IMR-90 (cell line): ENCODE measurements at regions not wholly inside any gene's neighbourhood (a gene's known extent, or its start where the extent isn't known, plus 50 kb on each side); places are given as distances from the start of the nearest gene placed in this dataset.

Experiments used
- ATAC-seq: fragments of 200-7000 bp; cut with Tn5 transposase; 2 replicates; pipeline ENCODE4 v1.9.1; 2020; ENCODE audit warnings: low read depth, mild to moderate bottlenecking, moderate library complexity
- BruUV-seq: library from RNA; stranded (reverse); fragments of 400-500 nt; replicated peaks from 2 replicates; lab custom pipeline; 2021; lab: Mats Ljungman, UMichigan
- CTCF ChIA-PET: fragments of 300-600 bp; formaldehyde crosslinking; extraction: SDS; loops from one replicate; lab custom pipeline; 2021; ENCODE audit warnings: antibody characterized with exemption; lab: Yijun Ruan, JAX
- POLR2A ChIA-PET: fragments of 300-600 bp; sonication (Branson Sonifier 250); formaldehyde crosslinking; loops from one replicate; lab custom pipeline; 2022; ENCODE audit warnings: antibody characterized with exemption; ENCODE audit not compliant: unreplicated experiment; lab: Charles Lee
- DNase-seq: peaks from one replicate; pipeline ENCODE4 v3.0.0; 2013
- H2AFZ ChIP-seq: replicated peaks from 2 replicates; pipeline ENCODE3; 2013; ENCODE audit warnings: low read length, mild to moderate bottlenecking; ENCODE audit not compliant: poor library complexity
- H2AK5ac ChIP-seq: 2 replicates; pipeline ENCODE4 v1.6.1; 2013; ENCODE audit warnings: low read depth, low read length, inconsistent platforms
- H2AK9ac ChIP-seq: replicated peaks from 2 replicates; pipeline ENCODE3; 2013; ENCODE audit warnings: mild to moderate bottlenecking, low read depth, low read length, moderate library complexity; ENCODE audit not compliant: poor library complexity
- H2BK120ac ChIP-seq: 2 replicates; pipeline ENCODE4 v1.6.1; 2013; ENCODE audit warnings: low read depth, low read length, inconsistent platforms
- H2BK15ac ChIP-seq: 3 replicates; pipeline ENCODE4 v1.6.1; 2013; ENCODE audit warnings: low read depth, low read length, inconsistent platforms
- H2BK20ac ChIP-seq: 2 replicates; pipeline ENCODE4 v1.6.1; 2013; ENCODE audit warnings: low read depth, mild to moderate bottlenecking, inconsistent platforms, low read length, moderate library complexity
- H2BK5ac ChIP-seq: 2 replicates; pipeline ENCODE4 v1.6.1; 2013; ENCODE audit warnings: mild to moderate bottlenecking, low read depth, low read length, inconsistent platforms; ENCODE audit not compliant: poor library complexity, severe bottlenecking
- H3K14ac ChIP-seq: replicated peaks from 2 replicates; pipeline ENCODE4 v1.6.1; 2013; ENCODE audit warnings: low read depth, low read length, inconsistent platforms
- H3K18ac ChIP-seq: 2 replicates; pipeline ENCODE4 v1.6.1; 2013; ENCODE audit warnings: low read depth, low read length, control low read depth
- H3K23ac ChIP-seq: 2 replicates; pipeline ENCODE4 v1.6.1; 2013; ENCODE audit warnings: low read depth, low read length, inconsistent platforms
- H3K27ac ChIP-seq: 2 replicates; pipeline ENCODE4 v1.5.1; 2013; ENCODE audit warnings: mild to moderate bottlenecking, control low read depth, low read length; ENCODE audit not compliant: insufficient read depth
- H3K27me3 ChIP-seq: 2 replicates; pipeline ENCODE4 v1.6.1; 2013; ENCODE audit warnings: low read length; ENCODE audit not compliant: control insufficient read depth, insufficient read depth
- H3K36me3 ChIP-seq: 2 replicates; pipeline ENCODE4 v1.6.1; 2013; ENCODE audit warnings: low read length, mixed read lengths; ENCODE audit not compliant: control insufficient read depth, insufficient read depth
- H3K4ac ChIP-seq: 2 replicates; pipeline ENCODE4 v1.6.1; 2013; ENCODE audit warnings: low read depth, low read length, inconsistent platforms
- H3K4me1 ChIP-seq: 2 replicates; pipeline ENCODE4 v1.6.1; 2013; ENCODE audit warnings: low read length, mixed read lengths; ENCODE audit not compliant: control insufficient read depth, insufficient read depth
- H3K4me2 ChIP-seq: 2 replicates; pipeline ENCODE4 v1.6.1; 2013; ENCODE audit warnings: low read depth, mild to moderate bottlenecking, control low read depth, low read length, moderate library complexity
- H3K4me3 ChIP-seq: 2 replicates; pipeline ENCODE4 v1.5.1; 2013; ENCODE audit warnings: low read depth, mild to moderate bottlenecking, control low read depth, low read length, moderate library complexity; ENCODE audit not compliant: insufficient read depth
- H3K56ac ChIP-seq: 2 replicates; pipeline ENCODE4 v1.6.1; 2013; ENCODE audit warnings: low read length, inconsistent platforms; ENCODE audit not compliant: insufficient read depth; ENCODE audit errors: extremely low read depth
- H3K79me1 ChIP-seq, 2 experiments: 2 replicates each; pipeline ENCODE4 v1.6.1; 2013; ENCODE audit warnings: low read length in 2 of 2, inconsistent platforms in 1 of 2, low read depth in 1 of 2
- H3K9ac ChIP-seq: 2 replicates; pipeline ENCODE4 v1.6.1; 2013; ENCODE audit warnings: low read depth, low read length, control low read depth
- H3K9me1 ChIP-seq: 2 replicates; pipeline ENCODE4 v1.6.1; 2013; ENCODE audit warnings: low read length, inconsistent platforms; ENCODE audit not compliant: insufficient read depth
- H3K9me3 ChIP-seq: 2 replicates; pipeline ENCODE4 v1.6.1; 2013; ENCODE audit warnings: low read length; ENCODE audit not compliant: control insufficient read depth, insufficient read depth
- H4K20me1 ChIP-seq: 2 replicates; pipeline ENCODE4 v1.6.1; 2013; ENCODE audit warnings: low read length, inconsistent platforms; ENCODE audit not compliant: insufficient read depth
- H4K5ac ChIP-seq: 2 replicates; pipeline ENCODE4 v1.6.1; 2013; ENCODE audit warnings: mild to moderate bottlenecking, low read depth, low read length, control low read depth
- H4K8ac ChIP-seq, 2 experiments: 2 replicates each; pipeline ENCODE4 v1.6.1; 2013; ENCODE audit warnings: low read depth in 2 of 2, low read length in 2 of 2, control low read depth in 1 of 2, inconsistent platforms in 1 of 2
- H4K91ac ChIP-seq: 2 replicates; pipeline ENCODE4 v1.6.1; 2013; ENCODE audit warnings: low read depth, low read length, inconsistent platforms; ENCODE audit not compliant: insufficient read depth
- BHLHE40 ChIP-seq: fragments of 150-350 bp; IDR thresholded peaks from 2 replicates; pipeline ENCODE4 v1.6.1; 2016; ENCODE audit warnings: mild to moderate bottlenecking, low read depth, low read length
- CEBPB ChIP-seq: IDR thresholded peaks from 2 replicates; pipeline ENCODE4 v1.6.1; 2012; ENCODE audit warnings: low read depth, low read length, improper control_type of control experiment
- CHD1 ChIP-seq: IDR thresholded peaks from 2 replicates; pipeline ENCODE4 v1.6.1; 2012; ENCODE audit warnings: low read depth, low read length, improper control_type of control experiment
- CTCF ChIP-seq: conservative IDR thresholded peaks from 2 replicates; pipeline ENCODE4 v1.5.1; 2012; ENCODE audit warnings: mild to moderate bottlenecking, low read depth, low read length, improper control_type of control experiment
- ELK1 ChIP-seq: fragments of 150-350 bp; IDR thresholded peaks from 2 replicates; pipeline ENCODE4 v1.6.1; 2016; ENCODE audit warnings: low read depth, mild to moderate bottlenecking, low read length, moderate library complexity, borderline replicate concordance
- FOS ChIP-seq: fragments of 150-350 bp; IDR thresholded peaks from 2 replicates; pipeline ENCODE4 v1.6.1; 2016; ENCODE audit warnings: low read depth, low read length
- MAFK ChIP-seq: IDR thresholded peaks from 2 replicates; pipeline ENCODE4 v1.6.1; 2012; ENCODE audit warnings: low read depth, low read length, improper control_type of control experiment
- MAZ ChIP-seq: IDR thresholded peaks from 2 replicates; pipeline ENCODE4 v1.6.1; 2012; ENCODE audit warnings: low read depth, mild to moderate bottlenecking, low read length, improper control_type of control experiment, moderate library complexity, borderline replicate concordance
- MXI1 ChIP-seq: IDR thresholded peaks from 2 replicates; pipeline ENCODE4 v1.6.1; 2012; ENCODE audit warnings: low read depth, mild to moderate bottlenecking, low read length, moderate library complexity, borderline replicate concordance
- NFE2L2 ChIP-seq: fragments of 150-350 bp; IDR thresholded peaks from 2 replicates; pipeline ENCODE4 v1.6.1; 2016; ENCODE audit warnings: low read depth, mild to moderate bottlenecking, low read length
- POLR2A ChIP-seq: IDR thresholded peaks from 2 replicates; pipeline ENCODE4 v1.6.1; 2012; ENCODE audit warnings: mild to moderate bottlenecking, low read depth, low read length
- RAD21 ChIP-seq: IDR thresholded peaks from 2 replicates; pipeline ENCODE4 v1.6.1; 2012; ENCODE audit warnings: low read length, improper control_type of control experiment
- RCOR1 ChIP-seq: IDR thresholded peaks from 2 replicates; pipeline ENCODE4 v1.6.1; 2012; ENCODE audit warnings: mild to moderate bottlenecking, low read length, improper control_type of control experiment; ENCODE audit not compliant: insufficient replicate concordance
- RFX5 ChIP-seq: IDR thresholded peaks from 2 replicates; pipeline ENCODE4 v1.8.0; 2012; ENCODE audit warnings: low read depth, mild to moderate bottlenecking, low read length, moderate library complexity
- SMC3 ChIP-seq: fragments of 150-350 bp; IDR thresholded peaks from 2 replicates; pipeline ENCODE4 v1.6.1; 2016; ENCODE audit warnings: low read depth, mild to moderate bottlenecking, antibody characterized with exemption, low read length, moderate library complexity
- USF2 ChIP-seq: fragments of 150-350 bp; IDR thresholded peaks from 2 replicates; pipeline ENCODE4 v1.6.1; 2017; ENCODE audit warnings: mild to moderate bottlenecking, antibody characterized with exemption, low read length, low read depth
- WGBS, 2 experiments: methylation state at CpG; one replicate each; pipeline versions ENCODE4 v1.1.5 to v1.1.7; 2013; ENCODE audit warnings: missing lambda C conversion rate in 2 of 2; ENCODE audit not compliant: insufficient read length in 1 of 2; ENCODE audit errors: extremely low coverage in 2 of 2; 5-methylcytosine and 5-hydroxymethylcytosine counted together
- dilution Hi-C: fragments of 300-500 bp; cut with HindIII; formaldehyde crosslinking; loops from one replicate; pipeline ENCODE4 v1.14.3; 2018; ENCODE audit warnings: low sequenced_read_pairs; ENCODE audit not compliant: unreplicated experiment
- in situ Hi-C: fragments of 300-500 bp; cut with MboI; formaldehyde crosslinking; loops from 3 replicates; pipeline ENCODE4 v1.14.3; 2019; ENCODE audit warnings: low sequenced_read_pairs, inconsistent platforms, mixed read lengths
- intact Hi-C: fragments of 100-400 bp; cut with micrococcal nuclease; formaldehyde crosslinking; loops from 2 replicates; pipeline ENCODE4 v1.10.0; 2022

GRCh38 chr5:45162974-45163373 is 354.2 kb downstream of the MRPS30 start:
- Histone ChIP-seq H3K4me2 (no peak overlapping the region), H2BK20ac (no peak overlapping the region), H3K9me3 (peaks cover 5% of the 10 kb centered on the region; the same call in 1 of the 2 replicates), H3K4me1 (no peaks in the 10 kb centered on the region), H3K4ac (no peak overlapping the region), H4K20me1 (no peaks in the 10 kb centered on the region), H2AK5ac (no peak overlapping the region), H2BK120ac (no peak overlapping the region), H3K23ac (no peak overlapping the region), H3K36me3 (no peaks in the 10 kb centered on the region), H3K27me3 (no peaks in the 10 kb centered on the region), H4K5ac (no peak overlapping the region), H4K8ac (no peak overlapping the region), H3K18ac (no peak overlapping the region), H2AFZ (peak overlapping the region; percentile 43), H3K27ac (no peak overlapping the region), H3K4me3 (no peak overlapping the region), H3K9ac (no peak overlapping the region), H2AK9ac (no peak overlapping the region), H3K79me1 (no peaks in the 10 kb centered on the region), H3K56ac (no peak overlapping the region), H3K14ac (no peak overlapping the region), H2BK15ac (no peak overlapping the region), H3K9me1 (no peaks in the 10 kb centered on the region), H4K91ac (no peak overlapping the region), H2BK5ac (no peak overlapping the region)
- in situ Hi-C loops (no loop called here), intact Hi-C loops (no loop called here), dilution Hi-C loops (no loop called here)
- BruUV-seq = no TSS peak
- POLR2A ChIA-PET = no interaction called here
- no CpG with 5 or more reads among the region's 4 CpGs for whole genome bisulfite sequencing, 2 experiments
- TF ChIP-seq NFE2L2 = no peak
- TF ChIP-seq MAFK = no peak
- no peak for TF ChIP-seq CTCF
- TF ChIP-seq SMC3 = no peak
- no peak for TF ChIP-seq POLR2A
- no peak for TF ChIP-seq RAD21
- TF ChIP-seq CHD1 = no peak
- no peak for TF ChIP-seq MXI1
- no peak for TF ChIP-seq USF2
- no peak for TF ChIP-seq BHLHE40
- no peak for TF ChIP-seq CEBPB
- no peak for TF ChIP-seq MAZ
- TF ChIP-seq RFX5 = no peak
- no peak for TF ChIP-seq RCOR1
- no peak for TF ChIP-seq ELK1
- TF ChIP-seq FOS = no peak
- DNase-seq (no peak), ATAC-seq (no peak)
- CTCF ChIA-PET = no interaction called here
